ENCODE measurements at regions not wholly inside any gene's neighbourhood (a gene's known extent, or its start where the extent isn't known, plus 50 kb on each side); places are given as distances from the start of the nearest gene placed in this dataset.

GRCh38 chr1:223478606-223479005, 85.4 kb downstream of the CCDC185 start:
- TF ChIP-seq CTCF (conservative IDR thresholded peaks at IDR 0.05 in 1 of 2, IDR thresholded peaks at IDR 0.05 in 1 of 2; ENCODE audit: extremely low read depth in 1 of 2, insufficient read depth in 1 of 2, low read depth in 1 of 2, low read length in 2 of 2) (no peak), EZH2 (IDR thresholded peaks at IDR 0.05; ENCODE audit: borderline replicate concordance, low read length) (no peak)

All from mammary epithelial cell (primary cell).